H1 (cell line): ENCODE measurements at regions not wholly inside any gene's neighbourhood (a gene's known extent, or its start where the extent isn't known, plus 50 kb on each side); places are given as distances from the start of the nearest gene placed in this dataset.
A peak's percentile ranks its signal among the peaks of the same experiment; 100 is the strongest.

Experiments
- CTCF ChIA-PET: fragments of 300-600 bp; sonication (Branson Sonifier 250); formaldehyde crosslinking; loops from one replicate; lab custom pipeline; 2021; ENCODE audit not compliant: partially characterized antibody; lab: Charles Lee
- POLR2A ChIA-PET: fragments of 300-600 bp; sonication (Branson Sonifier 250); formaldehyde crosslinking; loops from one replicate; lab custom pipeline; 2021; ENCODE audit warnings: inconsistent platforms; ENCODE audit not compliant: partially characterized antibody; lab: Charles Lee
- DNase-seq, 2 experiments: peaks; one replicate each; pipeline versions ENCODE4 v3.0.0 to v3.0.0-alpha.2; 2010 to 2022; ENCODE audit warnings: low spot score in 2 of 2, low read depth in 1 of 2, mixed read lengths in 1 of 2
- FAIRE-seq: peaks from 2 replicates; lab custom pipeline; 2011; peaks lifted over from hg19 to GRCh38; lab: Jason Lieb, UNC
- H2AFZ ChIP-seq: 2 replicates; pipeline ENCODE4 v1.8.1; 2012; ENCODE audit warnings: low read length, inconsistent platforms
- H2AK5ac ChIP-seq: 2 replicates; pipeline ENCODE4 v1.6.1; 2013; ENCODE audit warnings: low read depth, low read length
- H2BK120ac ChIP-seq: replicated peaks from 2 replicates; pipeline ENCODE3; 2013; ENCODE audit warnings: low read depth, low read length, inconsistent platforms
- H2BK12ac ChIP-seq: 2 replicates; pipeline ENCODE4 v1.6.1; 2013; ENCODE audit warnings: low read depth, low read length
- H2BK15ac ChIP-seq: 2 replicates; pipeline ENCODE4 v1.6.1; 2013; ENCODE audit warnings: low read length
- H2BK20ac ChIP-seq: 2 replicates; pipeline ENCODE4 v1.6.1; 2013; ENCODE audit warnings: low read length
- H2BK5ac ChIP-seq: 2 replicates; pipeline ENCODE4 v1.6.1; 2013; ENCODE audit warnings: low read depth, low read length
- H3K14ac ChIP-seq: 2 replicates; pipeline ENCODE4 v1.6.1; 2013; ENCODE audit warnings: inconsistent platforms; ENCODE audit not compliant: insufficient read length
- H3K18ac ChIP-seq: 2 replicates; pipeline ENCODE4 v1.6.1; 2013; ENCODE audit warnings: low read length; ENCODE audit errors: extremely low read depth
- H3K23ac ChIP-seq: 2 replicates; pipeline ENCODE4 v1.6.1; 2013; ENCODE audit warnings: inconsistent platforms; ENCODE audit not compliant: insufficient read length
- H3K23me2 ChIP-seq: 2 replicates; pipeline ENCODE4 v1.6.1; 2013; ENCODE audit warnings: low read depth, low read length
- H3K27ac ChIP-seq: 2 replicates; pipeline ENCODE4 v1.6.1; 2011; ENCODE audit warnings: low read depth, low read length, inconsistent platforms
- H3K27me3 ChIP-seq, 4 experiments: replicated peaks in 1 of 4; 1 replicate in 1 of 4; 2 replicates in 3 of 4; pipeline versions ENCODE4 v1.6.1 to v1.8.1; 2011 to 2013; ENCODE audit warnings: low read length in 3 of 4, mild to moderate bottlenecking in 3 of 4, inconsistent platforms in 2 of 4, mixed read lengths in 2 of 4, moderate library complexity in 1 of 4; ENCODE audit not compliant: control insufficient read depth in 3 of 4, insufficient read depth in 3 of 4; ENCODE audit errors: extremely low read depth in 1 of 4
- H3K36me3 ChIP-seq, 4 experiments: 2 replicates each; pipeline versions ENCODE4 v1.6.1 to v1.8.1; 2011 to 2013; ENCODE audit warnings: mild to moderate bottlenecking in 4 of 4, low read length in 3 of 4, moderate library complexity in 2 of 4, control low read depth in 1 of 4, inconsistent platforms in 1 of 4; ENCODE audit not compliant: insufficient read depth in 4 of 4, control insufficient read depth in 2 of 4
- H3K4ac ChIP-seq: replicated peaks from 2 replicates; pipeline ENCODE3; 2013; ENCODE audit warnings: low read length, low read depth, mixed read lengths, inconsistent platforms; ENCODE audit not compliant: insufficient read length
- H3K4me1 ChIP-seq, 4 experiments: replicated peaks in 1 of 4; 1 replicate in 1 of 4; 2 replicates in 3 of 4; pipeline versions ENCODE4 v1.6.1 to v1.8.1; 2011 to 2013; ENCODE audit warnings: low read length in 3 of 4, inconsistent platforms in 2 of 4, mixed read lengths in 1 of 4; ENCODE audit not compliant: insufficient read depth in 4 of 4, control insufficient read depth in 3 of 4
- H3K4me2 ChIP-seq, 2 experiments: 2 replicates each; pipeline versions ENCODE4 v1.6.1 to v1.8.1; 2011 to 2013; ENCODE audit warnings: low read depth in 2 of 2, low read length in 2 of 2, control low read depth in 1 of 2, inconsistent platforms in 1 of 2, mild to moderate bottlenecking in 1 of 2; ENCODE audit not compliant: insufficient read depth in 1 of 2
- H3K4me3 ChIP-seq, 4 experiments: fragments of 200-600, 300-600 bp in 1 of 4; sonication (generic), shearing (Covaris generic), sonication (Bioruptor Twin) in 1 of 4; 2 replicates each; pipeline versions ENCODE4 v1.5.1 to v1.8.1; 2011 to 2016; ENCODE audit warnings: low read length in 4 of 4, low read depth in 3 of 4, control low read depth in 2 of 4, inconsistent platforms in 2 of 4, mild to moderate bottlenecking in 2 of 4, mixed read lengths in 1 of 4, moderate library complexity in 1 of 4; ENCODE audit not compliant: insufficient read depth in 2 of 4; ENCODE audit errors: extremely low read depth in 1 of 4
- H3K56ac ChIP-seq: replicated peaks from 2 replicates; pipeline ENCODE3; 2013; ENCODE audit warnings: low read depth, mild to moderate bottlenecking, mixed read lengths, low read length, inconsistent platforms; ENCODE audit not compliant: insufficient read length
- H3K79me1 ChIP-seq: 2 replicates; pipeline ENCODE4 v1.6.1; 2013; ENCODE audit warnings: low read depth, low read length, control low read depth
- H3K79me2 ChIP-seq, 2 experiments: 2 replicates each; pipeline versions ENCODE4 v1.6.1 to v1.8.1; 2012 to 2013; ENCODE audit warnings: low read length in 2 of 2, mild to moderate bottlenecking in 2 of 2, inconsistent platforms in 1 of 2; ENCODE audit not compliant: insufficient read depth in 2 of 2, control insufficient read depth in 1 of 2
- H3K9ac ChIP-seq, 4 experiments: replicated peaks in 1 of 4; 1 replicate in 1 of 4; 2 replicates in 3 of 4; pipeline versions ENCODE4 v1.6.1 to v1.8.1; 2011 to 2013; ENCODE audit warnings: low read depth in 3 of 4, low read length in 3 of 4, control low read depth in 2 of 4, mild to moderate bottlenecking in 2 of 4, moderate library complexity in 2 of 4, inconsistent platforms in 1 of 4; ENCODE audit errors: extremely low read depth in 1 of 4
- H3K9me3 ChIP-seq, 2 experiments: 2 replicates each; pipeline versions ENCODE4 v1.6.1 to v1.8.1; 2012 to 2013; ENCODE audit warnings: mild to moderate bottlenecking in 2 of 2, moderate library complexity in 2 of 2, control low read depth in 1 of 2, inconsistent platforms in 1 of 2, low read depth in 1 of 2, low read length in 1 of 2, mixed read lengths in 1 of 2; ENCODE audit not compliant: insufficient read depth in 2 of 2
- H4K20me1 ChIP-seq, 2 experiments: replicated peaks in 1 of 2; 2 replicates each; pipeline versions ENCODE3 to v1.8.1; 2011 to 2013; ENCODE audit warnings: inconsistent platforms in 2 of 2, low read length in 2 of 2, mild to moderate bottlenecking in 1 of 2; ENCODE audit not compliant: insufficient read depth in 2 of 2, control insufficient read depth in 1 of 2
- H4K5ac ChIP-seq: 2 replicates; pipeline ENCODE4 v1.6.1; 2013; ENCODE audit warnings: low read length, low read depth, mixed read lengths, inconsistent platforms; ENCODE audit not compliant: insufficient read length
- H4K8ac ChIP-seq: 2 replicates; pipeline ENCODE4 v1.8.0; 2013; ENCODE audit warnings: mild to moderate bottlenecking, moderate library complexity, low read length, inconsistent platforms; ENCODE audit not compliant: insufficient read depth; ENCODE audit errors: extremely low read depth
- H4K91ac ChIP-seq: replicated peaks from 2 replicates; pipeline ENCODE3; 2013; ENCODE audit warnings: low read length, mixed read lengths, inconsistent platforms; ENCODE audit not compliant: insufficient read length
- ASH2L ChIP-seq: fragments of 200-600, 300-600 bp; sonication (generic); IDR thresholded peaks from one replicate; pipeline ENCODE4 v1.7.1; 2017; ENCODE audit warnings: low read length
- BCL11A ChIP-seq, 2 experiments: IDR thresholded peaks; one replicate each; pipeline ENCODE4 v1.6.1; 2011; ENCODE audit warnings: low read depth in 2 of 2, low read length in 2 of 2, mild to moderate bottlenecking in 2 of 2
- CBX5 ChIP-seq: fragments of 300-800, 300-1000 bp; sonication (generic); IDR thresholded peaks from 2 replicates; pipeline ENCODE4 v1.7.1; 2016; ENCODE audit warnings: antibody characterized with exemption, low read length, low read depth
- CHD2 ChIP-seq: IDR thresholded peaks from 2 replicates; pipeline ENCODE4 v1.6.1; 2012; ENCODE audit warnings: low read length, improper control_type of control experiment
- CREB1 ChIP-seq: IDR thresholded peaks from 2 replicates; pipeline ENCODE4 v1.6.1; 2012; ENCODE audit warnings: inconsistent platforms
- EZH2 ChIP-seq: fragments of 200-600 bp; sonication (generic); IDR thresholded peaks from 2 replicates; pipeline ENCODE4 v1.7.1; 2012; ENCODE audit warnings: low read depth, mild to moderate bottlenecking, moderate library complexity, low read length, inconsistent platforms; ENCODE audit not compliant: severe bottlenecking
- JUN ChIP-seq: IDR thresholded peaks from 2 replicates; pipeline ENCODE4 v1.6.1; 2011; ENCODE audit warnings: low read depth, mild to moderate bottlenecking, improper control_type of control experiment, low read length
- POLR2A ChIP-seq, 2 experiments: IDR thresholded peaks; 1 replicate in 1 of 2; 2 replicates in 1 of 2; pipeline ENCODE4 v1.6.1; 2011; ENCODE audit warnings: low read depth in 2 of 2, low read length in 2 of 2, mild to moderate bottlenecking in 2 of 2; ENCODE audit errors: control extremely low read depth in 1 of 2
- POLR2AphosphoS5 ChIP-seq: IDR thresholded peaks from 2 replicates; pipeline ENCODE4 v1.6.1; 2011; ENCODE audit warnings: low read depth, low read length
- POU5F1 ChIP-seq: IDR thresholded peaks from 2 replicates; pipeline ENCODE4 v1.6.1; 2011; ENCODE audit warnings: low read depth, mild to moderate bottlenecking, low read length, moderate library complexity
- RFX5 ChIP-seq: IDR thresholded peaks from 2 replicates; pipeline ENCODE4 v1.6.1; 2011; ENCODE audit warnings: low read depth, low read length, improper control_type of control experiment, borderline replicate concordance
- SIX5 ChIP-seq: IDR thresholded peaks from 2 replicates; pipeline ENCODE4 v1.6.1; 2011; ENCODE audit warnings: mild to moderate bottlenecking, low read depth, low read length
- TAF1 ChIP-seq: IDR thresholded peaks from 2 replicates; pipeline ENCODE4 v1.6.1; 2011; ENCODE audit warnings: mild to moderate bottlenecking, low read depth, low read length
- TEAD4 ChIP-seq: IDR thresholded peaks from 2 replicates; pipeline ENCODE4 v1.6.1; 2012; ENCODE audit warnings: low read depth, low read length, inconsistent platforms, mixed read lengths
- WGBS, 2 experiments: shearing (Covaris generic) in 1 of 2; methylation state at CpG; one replicate each; pipeline versions ENCODE4 v1.1.6 to v1.1.7; 2013 to 2015; ENCODE audit warnings: low lambda C conversion rate in 2 of 2, mixed read lengths in 2 of 2, inconsistent platforms in 1 of 2, low coverage in 1 of 2, missing lambda C conversion rate in 1 of 2; ENCODE audit not compliant: insufficient replicate concordance in 2 of 2, insufficient coverage in 1 of 2, insufficient read length in 1 of 2; ENCODE audit errors: extremely low coverage in 1 of 2, missing lambda C conversion rate in 1 of 2; 5-methylcytosine and 5-hydroxymethylcytosine counted together

DNA sequence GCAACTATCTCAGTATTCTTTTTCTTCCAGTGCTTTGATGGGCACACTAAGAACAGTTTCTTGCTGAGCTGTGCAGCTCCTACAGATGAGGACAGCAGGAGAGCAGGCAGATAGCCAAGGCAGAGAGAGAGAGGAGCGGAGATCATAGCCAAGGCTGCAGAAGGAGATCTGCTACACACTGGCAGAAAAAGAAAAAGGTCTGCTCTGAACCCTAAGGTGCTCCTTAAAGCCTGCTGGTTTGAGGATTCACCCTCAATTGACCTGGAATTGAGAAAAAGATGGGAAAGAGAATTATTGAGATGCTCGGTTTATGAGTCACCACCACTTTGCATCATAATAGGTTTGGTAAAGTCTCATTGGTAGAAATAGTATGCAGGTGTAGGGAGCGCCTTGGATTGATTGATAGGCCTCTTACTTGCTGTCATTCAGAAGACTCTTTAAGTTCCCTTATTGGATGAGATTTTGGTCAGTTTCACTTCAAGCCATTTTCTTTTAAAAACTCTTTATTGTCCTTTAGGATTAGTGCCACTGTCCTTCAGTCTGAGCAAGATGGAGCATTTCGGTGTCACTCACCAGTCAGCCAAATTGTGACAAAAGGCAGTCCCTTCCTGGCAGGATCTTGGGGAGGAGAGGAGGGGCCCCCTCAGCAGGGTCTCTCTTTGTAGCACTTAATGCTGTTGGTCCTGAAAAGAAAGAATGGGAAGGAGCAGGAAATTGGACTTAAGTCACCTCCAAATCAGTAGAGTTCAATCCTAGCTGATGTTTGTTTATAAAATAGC lies 685.0 kb downstream of the ADGRL2 start:
- WGBS, 2 experiments, result 21% methylated on average over 4 of the region's 4 CpGs; no CpG with 5 or more reads in 1 of the 2 experiments
- H3K56ac ChIP-seq, result no peak overlapping the region
- 0 out of 2 replicates have a peak overlapping the region, but pooled peaks have one; percentile 64 for H2BK12ac ChIP-seq
- H3K79me2 ChIP-seq, result no peaks in the 10 kb centered on the region
- no peaks in the 10 kb centered on the region for H3K9me3 ChIP-seq
- peak overlapping the region in 1 of 4 experiments; percentile 17; a peak in 1 of 8 replicates for H3K4me3 ChIP-seq
- H3K4me2 ChIP-seq, result peak overlapping the region; percentile 52 to 55
- FAIRE-seq (peak; percentile 62), DNase-seq (peak; percentile 15 to 48)
- no peak overlapping the region for H3K4ac ChIP-seq
- H2BK15ac ChIP-seq, result no peak overlapping the region
- H3K27ac ChIP-seq, result peak overlapping the region; percentile 20; the same call in 1 of the 2 replicates
- no peak overlapping the region for H3K18ac ChIP-seq
- H3K36me3 ChIP-seq, result no peaks in the 10 kb centered on the region
- no peaks in the 10 kb centered on the region for H3K79me1 ChIP-seq
- no peak overlapping the region for H3K14ac ChIP-seq
- 0 out of 7 replicates have a peak overlapping the region, but pooled peaks of 1 of the 4 experiments have one; percentile 36 for H3K9ac ChIP-seq
- H2BK5ac ChIP-seq, result peak overlapping the region; percentile 92; the same call in 1 of the 2 replicates
- H2BK120ac ChIP-seq, result no peak overlapping the region
- H3K27me3 ChIP-seq, result no peaks in the 10 kb centered on the region
- H2BK20ac ChIP-seq, result peak overlapping the region; percentile 49; the same call in 1 of the 2 replicates
- H4K91ac ChIP-seq, result no peak overlapping the region
- H3K23me2 ChIP-seq, result no peaks in the 10 kb centered on the region
- ChIA-PET CTCF (interaction anchor here (1.4 kb wide), 1 partner anchor 13 kb away, joined by 3 read pairs; no protein-coding TSS in a partner anchor), POLR2A (interaction anchor here (0.8 kb wide), 1 partner anchor 167 kb away, joined by 3 read pairs; no protein-coding TSS in a partner anchor)
- peaks cover 0 to 11% (median 6%) of the 10 kb centered on the region in 4 experiments; a peak in 4 of 7 replicates for H3K4me1 ChIP-seq
- no peak overlapping the region for H4K5ac ChIP-seq
- no peak overlapping the region for H3K23ac ChIP-seq
- no peaks in the 10 kb centered on the region for H4K20me1 ChIP-seq
- no peak overlapping the region for H4K8ac ChIP-seq
- H2AFZ ChIP-seq, result no peak overlapping the region
- no peak overlapping the region for H2AK5ac ChIP-seq
- no peak for TF ChIP-seq BCL11A (IDR thresholded peaks at IDR 0.05; ENCODE audit: low read depth in 2 of 2, low read length in 2 of 2)
- TF ChIP-seq RFX5, result no peak
- no peak for TF ChIP-seq POLR2AphosphoS5
- peak; percentile 27 for TF ChIP-seq ASH2L
- peak; percentile 65; the same call in 1 of the 2 replicates for TF ChIP-seq POU5F1
- 0 out of 3 replicates have a peak, but pooled peaks of 1 of the 2 experiments have one; percentile 29 for TF ChIP-seq POLR2A (IDR thresholded peaks at IDR 0.05; ENCODE audit: control extremely low read depth in 1 of 2, low read depth in 2 of 2, low read length in 2 of 2)
- TF ChIP-seq SIX5, result no peak
- TF ChIP-seq CHD2, result no peak
- TF ChIP-seq TAF1, result 0 out of 2 replicates have a peak, but pooled peaks have one; percentile 36
- TF ChIP-seq TEAD4, result peak; percentile 70; the same call in 1 of the 2 replicates
- no peak for TF ChIP-seq CREB1
- TF ChIP-seq EZH2, result no peak
- TF ChIP-seq CBX5, result no peak
- peak; percentile 83 for TF ChIP-seq JUN
